ENCODE measurements at regions not wholly inside any gene's neighbourhood (a gene's known extent, or its start where the extent isn't known, plus 50 kb on each side); places are given as distances from the start of the nearest gene placed in this dataset.

DNA sequence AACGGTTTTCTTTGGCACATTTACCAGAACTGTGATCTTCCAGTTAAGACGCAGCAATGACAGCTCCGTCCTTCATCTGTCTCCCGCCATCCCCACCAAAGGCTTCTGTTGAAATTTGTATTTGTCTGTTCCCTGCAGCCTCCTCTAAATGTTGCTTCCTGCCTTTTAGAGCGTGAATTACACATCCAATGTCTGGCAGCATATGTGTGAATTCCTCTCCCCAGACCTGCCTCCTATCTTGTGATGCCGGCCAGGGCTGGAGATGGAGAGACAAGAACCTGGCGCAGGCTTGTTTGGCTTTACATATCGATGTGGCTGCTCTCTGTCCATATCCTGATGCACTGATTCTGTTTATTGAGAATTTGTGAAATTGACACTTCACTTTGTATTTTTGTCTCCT lies 738.4 kb upstream of the TMEM132C start:
- no peak overlapping the region for H3K4me3 ChIP-seq (ENCODE audit: low read length)
- H3K4me2 ChIP-seq (ENCODE audit: low read length): no peak overlapping the region
- H3K79me2 ChIP-seq (replicated peaks; ENCODE audit: insufficient read depth, low read length): no peaks in the 10 kb centered on the region
- no peaks in the 10 kb centered on the region for H4K20me1 ChIP-seq (ENCODE audit: insufficient read depth)
- H3K9me2 ChIP-seq (ENCODE audit: insufficient read depth, low read length): no peaks in the 10 kb centered on the region
- no peaks in the 10 kb centered on the region for H3K9me3 ChIP-seq (ENCODE audit: low read length)
- no peaks in the 10 kb centered on the region for H3K27me3 ChIP-seq (ENCODE audit: insufficient read depth, low read depth, low read length)
- no peak overlapping the region for H3K9ac ChIP-seq (ENCODE audit: low read length)
- H3K27ac ChIP-seq (ENCODE audit: low read length): no peak overlapping the region
- H3K36me3 ChIP-seq (ENCODE audit: insufficient read depth, low read length): no peaks in the 10 kb centered on the region
- H2AFZ ChIP-seq (ENCODE audit: low read depth, low read length): no peak overlapping the region
- no peaks in the 10 kb centered on the region for H3F3A ChIP-seq (ENCODE audit: insufficient read depth, low read length, poor library complexity, severe bottlenecking)
- TF ChIP-seq EZH2 (IDR thresholded peaks at IDR 0.05; ENCODE audit: borderline replicate concordance, insufficient read depth, low read length, poor library complexity, severe bottlenecking): no peak
- TF ChIP-seq REST (IDR thresholded peaks at IDR 0.05; ENCODE audit: borderline replicate concordance): no peak
- TF ChIP-seq, protein P1, sequence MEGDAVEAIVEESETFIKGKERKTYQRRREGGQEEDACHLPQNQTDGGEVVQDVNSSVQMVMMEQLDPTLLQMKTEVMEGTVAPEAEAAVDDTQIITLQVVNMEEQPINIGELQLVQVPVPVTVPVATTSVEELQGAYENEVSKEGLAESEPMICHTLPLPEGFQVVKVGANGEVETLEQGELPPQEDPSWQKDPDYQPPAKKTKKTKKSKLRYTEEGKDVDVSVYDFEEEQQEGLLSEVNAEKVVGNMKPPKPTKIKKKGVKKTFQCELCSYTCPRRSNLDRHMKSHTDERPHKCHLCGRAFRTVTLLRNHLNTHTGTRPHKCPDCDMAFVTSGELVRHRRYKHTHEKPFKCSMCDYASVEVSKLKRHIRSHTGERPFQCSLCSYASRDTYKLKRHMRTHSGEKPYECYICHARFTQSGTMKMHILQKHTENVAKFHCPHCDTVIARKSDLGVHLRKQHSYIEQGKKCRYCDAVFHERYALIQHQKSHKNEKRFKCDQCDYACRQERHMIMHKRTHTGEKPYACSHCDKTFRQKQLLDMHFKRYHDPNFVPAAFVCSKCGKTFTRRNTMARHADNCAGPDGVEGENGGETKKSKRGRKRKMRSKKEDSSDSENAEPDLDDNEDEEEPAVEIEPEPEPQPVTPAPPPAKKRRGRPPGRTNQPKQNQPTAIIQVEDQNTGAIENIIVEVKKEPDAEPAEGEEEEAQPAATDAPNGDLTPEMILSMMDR (IDR thresholded peaks at IDR 0.05; ENCODE audit: poor library complexity, severe bottlenecking): no peak
- no peak for TF ChIP-seq MXI1 (conservative IDR thresholded peaks at IDR 0.05; ENCODE audit: poor library complexity, severe bottlenecking)
- TF ChIP-seq TAF1 (IDR thresholded peaks at IDR 0.05; ENCODE audit: low read depth): no peak

DNA sequence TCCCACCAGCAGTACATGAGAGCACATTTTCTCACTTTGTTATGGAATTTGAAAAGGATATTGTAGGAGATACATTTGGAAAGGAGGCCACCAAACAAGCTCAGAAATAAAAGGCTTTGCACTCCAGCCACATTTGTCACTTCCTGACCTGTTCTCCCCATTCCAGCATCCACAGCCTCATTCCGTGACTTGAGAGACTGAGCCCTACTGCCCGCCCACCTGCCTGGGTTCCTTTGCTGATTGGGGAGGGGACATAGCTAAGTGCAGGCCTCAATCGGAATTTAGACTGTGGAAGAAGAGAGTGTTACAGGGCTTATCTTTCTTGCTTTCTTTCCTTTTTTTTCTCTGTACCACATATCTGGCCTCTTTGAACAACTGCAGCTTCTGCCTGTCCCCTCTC lies 735.4 kb upstream of the TMEM132C start:
- Histone ChIP-seq H3K4me2 (ENCODE audit: low read length) (no peak overlapping the region), H3K9ac (ENCODE audit: low read length) (no peak overlapping the region), H3K9me2 (ENCODE audit: insufficient read depth, low read length) (no peaks in the 10 kb centered on the region), H3K27me3 (ENCODE audit: insufficient read depth, low read depth, low read length) (no peaks in the 10 kb centered on the region), H3K9me3 (ENCODE audit: low read length) (no peaks in the 10 kb centered on the region), H4K20me1 (ENCODE audit: insufficient read depth) (no peaks in the 10 kb centered on the region), H3K79me2 (replicated peaks; ENCODE audit: insufficient read depth, low read length) (no peaks in the 10 kb centered on the region), H3K27ac (ENCODE audit: low read length) (no peak overlapping the region), H3F3A (ENCODE audit: insufficient read depth, low read length, poor library complexity, severe bottlenecking) (no peaks in the 10 kb centered on the region), H3K4me3 (ENCODE audit: low read length) (no peak overlapping the region), H2AFZ (ENCODE audit: low read depth, low read length) (no peak overlapping the region), H3K36me3 (ENCODE audit: insufficient read depth, low read length) (no peaks in the 10 kb centered on the region)
- TF ChIP-seq EZH2 (IDR thresholded peaks at IDR 0.05; ENCODE audit: borderline replicate concordance, insufficient read depth, low read length, poor library complexity, severe bottlenecking): no peak
- TF ChIP-seq EP300 (conservative IDR thresholded peaks at IDR 0.05; ENCODE audit: poor library complexity, severe bottlenecking): no peak
- TF ChIP-seq, protein P1 (IDR thresholded peaks at IDR 0.05; ENCODE audit: poor library complexity, severe bottlenecking): no peak
- no peak for TF ChIP-seq RAD21 (conservative IDR thresholded peaks at IDR 0.05)
- no peak for TF ChIP-seq TAF1 (IDR thresholded peaks at IDR 0.05; ENCODE audit: low read depth)
- TF ChIP-seq POLR2AphosphoS5 (IDR thresholded peaks at IDR 0.05): no peak
- TF ChIP-seq REST (IDR thresholded peaks at IDR 0.05; ENCODE audit: borderline replicate concordance): no peak
- no peak for TF ChIP-seq MXI1 (conservative IDR thresholded peaks at IDR 0.05; ENCODE audit: poor library complexity, severe bottlenecking)
- TF ChIP-seq SMC3 (conservative IDR thresholded peaks at IDR 0.05; ENCODE audit: poor library complexity): no peak
